Endothelial cell of umbilical vein (primary cell): ENCODE measurements at regions not wholly inside any gene's neighbourhood (a gene's known extent, or its start where the extent isn't known, plus 50 kb on each side); places are given as distances from the start of the nearest gene placed in this dataset.

Experiments used
- BruUV-seq: library from RNA; stranded (reverse); fragments of 400-500 nt; replicated peaks from 2 replicates; lab custom pipeline; 2021; lab: Mats Ljungman, UMichigan
- CTCF ChIA-PET: fragments of 300-600, 350-600 bp; sonication (Branson Sonifier 250); formaldehyde crosslinking; loops from one replicate; lab custom pipeline; 2021; ENCODE audit warnings: antibody characterized with exemption, inconsistent platforms; lab: Charles Lee
- POLR2A ChIA-PET: fragments of 300-600, 350-600 bp; sonication (Branson Sonifier 250); formaldehyde crosslinking; loops from one replicate; lab custom pipeline; 2021; ENCODE audit warnings: antibody characterized with exemption, inconsistent platforms; lab: Charles Lee
- DNase-seq: peaks from one replicate; pipeline ENCODE4 v3.0.0-alpha.2; 2011; ENCODE audit warnings: low read depth, low spot score
- FAIRE-seq: peaks from 2 replicates; lab custom pipeline; 2011; peaks lifted over from hg19 to GRCh38; lab: Jason Lieb, UNC
- H2AFZ ChIP-seq: 2 replicates; pipeline ENCODE4 v1.6.0; 2012; ENCODE audit warnings: low read depth, low read length, control low read depth, inconsistent platforms
- H3K27ac ChIP-seq: 2 replicates; pipeline ENCODE4 v1.5.1; 2011; ENCODE audit warnings: low read depth, mild to moderate bottlenecking, control low read depth, low read length, moderate library complexity; ENCODE audit not compliant: insufficient read depth
- H3K27me3 ChIP-seq, 2 experiments: 2 replicates each; pipeline versions ENCODE4 v1.6.0 to v1.6.1; 2011; ENCODE audit warnings: low read length in 2 of 2, mixed read lengths in 1 of 2; ENCODE audit not compliant: control insufficient read depth in 2 of 2, insufficient read depth in 2 of 2
- H3K36me3 ChIP-seq, 2 experiments: 2 replicates in 1 of 2; 3 replicates in 1 of 2; pipeline ENCODE4 v1.5.1; 2011; ENCODE audit warnings: low read length in 2 of 2, mild to moderate bottlenecking in 1 of 2, moderate library complexity in 1 of 2; ENCODE audit not compliant: control insufficient read depth in 2 of 2, insufficient read depth in 2 of 2; ENCODE audit errors: extremely low read depth in 1 of 2
- H3K4me1 ChIP-seq: 3 replicates; pipeline ENCODE4 v1.5.1; 2011; ENCODE audit warnings: mild to moderate bottlenecking, low read length; ENCODE audit not compliant: control insufficient read depth, insufficient read depth; ENCODE audit errors: extremely low read depth
- H3K4me2 ChIP-seq: 2 replicates; pipeline ENCODE4 v1.6.1; 2011; ENCODE audit warnings: low read length, control low read depth, mixed read lengths; ENCODE audit not compliant: insufficient read depth
- H3K4me3 ChIP-seq, 3 experiments: fragments of 200-600 bp in 1 of 3; sonication (generic), shearing (Covaris generic) in 1 of 3; replicated peaks in 1 of 3; 2 replicates each; pipeline ENCODE4 v1.5.1; 2011 to 2016; ENCODE audit warnings: control low read depth in 3 of 3, low read length in 3 of 3, mild to moderate bottlenecking in 2 of 3, inconsistent platforms in 1 of 3, low read depth in 1 of 3, moderate library complexity in 1 of 3; ENCODE audit not compliant: insufficient read depth in 1 of 3
- H3K79me2 ChIP-seq: 2 replicates; pipeline ENCODE4 v1.6.0; 2012; ENCODE audit warnings: low read length, inconsistent platforms; ENCODE audit not compliant: control insufficient read depth, insufficient read depth
- H3K9ac ChIP-seq: replicated peaks from 2 replicates; pipeline ENCODE3; 2011; ENCODE audit warnings: low read length, control low read depth; ENCODE audit not compliant: insufficient read depth; ENCODE audit errors: extremely low read depth
- H3K9me1 ChIP-seq: replicated peaks from 3 replicates; pipeline ENCODE4 v1.6.0; 2011; ENCODE audit warnings: mild to moderate bottlenecking, low read length; ENCODE audit not compliant: control insufficient read depth, insufficient read depth; ENCODE audit errors: extremely low read depth
- H3K9me3 ChIP-seq: replicated peaks from 2 replicates; pipeline ENCODE4 v1.5.1; 2012; ENCODE audit warnings: low read length, inconsistent platforms; ENCODE audit not compliant: control insufficient read depth, insufficient read depth
- H4K20me1 ChIP-seq: replicated peaks from 2 replicates; pipeline ENCODE3; 2011; ENCODE audit warnings: mild to moderate bottlenecking, low read length; ENCODE audit not compliant: control insufficient read depth, insufficient read depth; ENCODE audit errors: extremely low read depth
- EZH2 ChIP-seq: IDR thresholded peaks from 2 replicates; pipeline ENCODE4 v1.6.1; 2012; ENCODE audit warnings: borderline replicate concordance, low read depth, mild to moderate bottlenecking, moderate library complexity, low read length, inconsistent platforms; ENCODE audit not compliant: severe bottlenecking
- FOS ChIP-seq: IDR thresholded peaks from 2 replicates; pipeline ENCODE4 v1.6.1; 2011; ENCODE audit warnings: mild to moderate bottlenecking, low read length, moderate library complexity, borderline replicate concordance; ENCODE audit not compliant: insufficient read depth
- GATA2 ChIP-seq: IDR thresholded peaks from 2 replicates; pipeline ENCODE4 v1.7.0; 2011; ENCODE audit warnings: low read depth, mild to moderate bottlenecking, moderate library complexity, mixed read lengths, low read length; ENCODE audit not compliant: insufficient read length, insufficient read depth
- JUN ChIP-seq: IDR thresholded peaks from 2 replicates; pipeline ENCODE4 v1.6.1; 2011; ENCODE audit warnings: borderline replicate concordance, low read depth; ENCODE audit not compliant: insufficient read length, insufficient read depth
- MAX ChIP-seq: IDR thresholded peaks from 2 replicates; pipeline ENCODE4 v1.6.1; 2011; ENCODE audit not compliant: insufficient read depth, insufficient read length
- MYC ChIP-seq: IDR thresholded peaks from one replicate; pipeline ENCODE4 v1.6.1; 2011; ENCODE audit warnings: mild to moderate bottlenecking, low read depth, low read length
- POLR2A ChIP-seq: IDR thresholded peaks from 2 replicates; pipeline ENCODE4 v1.6.1; 2012; ENCODE audit warnings: low read depth, mild to moderate bottlenecking, control low read depth, low read length
- POLR2AphosphoS5 ChIP-seq: IDR thresholded peaks from 2 replicates; pipeline ENCODE4 v1.6.1; 2012; ENCODE audit warnings: low read depth, mild to moderate bottlenecking, control low read depth, low read length, moderate library complexity; ENCODE audit not compliant: insufficient read depth
- dilution Hi-C: fragments of 300-500 bp; cut with MboI; formaldehyde crosslinking; loops from one replicate; pipeline ENCODE4 v1.15.0; 2019; ENCODE audit warnings: low sequenced_read_pairs; ENCODE audit not compliant: extremely low pct_ligation_motif_present
- intact Hi-C: fragments of 100-400 bp; cut with micrococcal nuclease; formaldehyde crosslinking; loops from one replicate; pipeline ENCODE4 v1.10.0; 2022
- TF ChIP-seq, protein P1 (sequence below), 2 donors: IDR thresholded peaks; 1 replicate in 1 of 2; 2 replicates in 1 of 2; pipeline ENCODE4 v1.5.1; 2011; ENCODE audit warnings: low read length in 2 of 2, mild to moderate bottlenecking in 2 of 2, moderate library complexity in 2 of 2, control low read depth in 1 of 2, inconsistent platforms in 1 of 2, low read depth in 1 of 2; ENCODE audit not compliant: insufficient read depth in 1 of 2; ENCODE audit errors: extremely low read depth in 1 of 2

DNA sequence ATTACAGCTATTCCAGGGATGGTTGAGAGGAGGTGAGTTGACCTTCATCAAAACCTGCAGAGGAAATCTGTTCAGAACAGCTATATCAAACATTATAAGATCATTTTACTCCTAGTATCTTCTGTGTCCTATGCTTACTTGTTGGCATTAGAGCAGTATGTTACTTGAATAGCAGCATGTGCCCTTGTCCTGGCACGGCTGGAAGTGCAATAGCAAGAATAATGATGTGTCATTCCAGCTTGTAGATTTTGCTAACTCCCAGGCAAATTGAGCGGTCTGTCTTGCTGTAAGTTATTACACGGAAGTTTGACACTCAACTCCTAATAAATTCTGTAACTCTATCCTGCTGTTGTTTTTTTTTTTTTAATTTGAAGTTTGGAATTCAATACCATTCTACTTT is 385.5 kb downstream of the TENT5A start:
- no peak for DNase-seq
- no peak overlapping the region for H3K4me3 ChIP-seq
- no peak overlapping the region for H2AFZ ChIP-seq
- no peaks in the 10 kb centered on the region for H3K4me1 ChIP-seq
- dilution Hi-C loops: no loop called here
- no peak overlapping the region for H3K9ac ChIP-seq
- TF ChIP-seq FOS (no peak), MAX (no peak), POLR2A (no peak), JUN (no peak), EZH2 (no peak), POLR2AphosphoS5 (no peak), MYC (no peak)
- intact Hi-C loops: no loop called here
- no peak for FAIRE-seq
- no peaks in the 10 kb centered on the region for H4K20me1 ChIP-seq
- CTCF ChIA-PET: no interaction called here
- H3K36me3 ChIP-seq: no peaks in the 10 kb centered on the region
- POLR2A ChIA-PET: no interaction called here
- no peaks in the 10 kb centered on the region for H3K27me3 ChIP-seq
- no peak overlapping the region for H3K4me2 ChIP-seq
- H3K27ac ChIP-seq: no peak overlapping the region
- no TSS peak for BruUV-seq
- H3K9me1 ChIP-seq: no peaks in the 10 kb centered on the region
- H3K79me2 ChIP-seq: no peaks in the 10 kb centered on the region
- H3K9me3 ChIP-seq: no peaks in the 10 kb centered on the region

DNA sequence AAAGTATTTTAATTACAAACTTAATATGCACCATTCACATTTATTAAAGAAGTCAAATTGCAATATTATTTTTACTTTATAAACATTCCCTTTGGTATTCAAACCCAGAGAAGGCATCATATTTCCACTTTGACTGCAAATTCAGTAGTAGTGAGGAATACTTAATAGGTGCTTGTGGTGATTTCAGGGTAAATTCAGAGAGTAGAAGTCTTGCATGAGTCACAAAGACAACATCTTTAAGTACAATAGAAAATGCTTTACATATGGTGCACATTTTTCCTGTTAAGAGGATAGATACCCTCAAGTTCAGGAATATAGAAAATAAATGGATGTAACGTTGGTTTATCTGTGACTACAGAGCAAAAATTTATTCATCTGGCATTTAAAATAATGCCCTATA is 390.2 kb downstream of the TENT5A start:
- H3K27ac ChIP-seq: no peak overlapping the region
- ChIA-PET POLR2A (no interaction called here), CTCF (no interaction called here)
- H3K4me1 ChIP-seq: no peaks in the 10 kb centered on the region
- no peak for TF ChIP-seq EZH2
- no peak for TF ChIP-seq POLR2A
- TF ChIP-seq MAX: no peak
- no peak for TF ChIP-seq JUN
- no peak for TF ChIP-seq POLR2AphosphoS5
- peak; percentile 21 for TF ChIP-seq FOS
- no peak for TF ChIP-seq MYC
- TF ChIP-seq GATA2: no peak
- TF ChIP-seq, protein P1, sequence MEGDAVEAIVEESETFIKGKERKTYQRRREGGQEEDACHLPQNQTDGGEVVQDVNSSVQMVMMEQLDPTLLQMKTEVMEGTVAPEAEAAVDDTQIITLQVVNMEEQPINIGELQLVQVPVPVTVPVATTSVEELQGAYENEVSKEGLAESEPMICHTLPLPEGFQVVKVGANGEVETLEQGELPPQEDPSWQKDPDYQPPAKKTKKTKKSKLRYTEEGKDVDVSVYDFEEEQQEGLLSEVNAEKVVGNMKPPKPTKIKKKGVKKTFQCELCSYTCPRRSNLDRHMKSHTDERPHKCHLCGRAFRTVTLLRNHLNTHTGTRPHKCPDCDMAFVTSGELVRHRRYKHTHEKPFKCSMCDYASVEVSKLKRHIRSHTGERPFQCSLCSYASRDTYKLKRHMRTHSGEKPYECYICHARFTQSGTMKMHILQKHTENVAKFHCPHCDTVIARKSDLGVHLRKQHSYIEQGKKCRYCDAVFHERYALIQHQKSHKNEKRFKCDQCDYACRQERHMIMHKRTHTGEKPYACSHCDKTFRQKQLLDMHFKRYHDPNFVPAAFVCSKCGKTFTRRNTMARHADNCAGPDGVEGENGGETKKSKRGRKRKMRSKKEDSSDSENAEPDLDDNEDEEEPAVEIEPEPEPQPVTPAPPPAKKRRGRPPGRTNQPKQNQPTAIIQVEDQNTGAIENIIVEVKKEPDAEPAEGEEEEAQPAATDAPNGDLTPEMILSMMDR (IDR thresholded peaks at IDR 0.05; ENCODE audit: extremely low read depth in 1 of 2, insufficient read depth in 1 of 2, low read depth in 1 of 2, low read length in 2 of 2): no peak
- FAIRE-seq (peak; percentile 8), DNase-seq (no peak)
- no peak overlapping the region for H3K9ac ChIP-seq
- no peak overlapping the region for H3K4me2 ChIP-seq
- intact Hi-C loops: no loop called here
- H3K9me3 ChIP-seq: no peaks in the 10 kb centered on the region
- H3K9me1 ChIP-seq: no peaks in the 10 kb centered on the region
- H2AFZ ChIP-seq: no peak overlapping the region
- dilution Hi-C loops: no loop called here
- no peaks in the 10 kb centered on the region for H4K20me1 ChIP-seq
- no TSS peak for BruUV-seq
- no peaks in the 10 kb centered on the region for H3K27me3 ChIP-seq
- H3K4me3 ChIP-seq: no peak overlapping the region
- H3K36me3 ChIP-seq: no peaks in the 10 kb centered on the region
- no peaks in the 10 kb centered on the region for H3K79me2 ChIP-seq
